ENCODE measurements at regions not wholly inside any gene's neighbourhood (a gene's known extent, or its start where the extent isn't known, plus 50 kb on each side); places are given as distances from the start of the nearest gene placed in this dataset.

DNA sequence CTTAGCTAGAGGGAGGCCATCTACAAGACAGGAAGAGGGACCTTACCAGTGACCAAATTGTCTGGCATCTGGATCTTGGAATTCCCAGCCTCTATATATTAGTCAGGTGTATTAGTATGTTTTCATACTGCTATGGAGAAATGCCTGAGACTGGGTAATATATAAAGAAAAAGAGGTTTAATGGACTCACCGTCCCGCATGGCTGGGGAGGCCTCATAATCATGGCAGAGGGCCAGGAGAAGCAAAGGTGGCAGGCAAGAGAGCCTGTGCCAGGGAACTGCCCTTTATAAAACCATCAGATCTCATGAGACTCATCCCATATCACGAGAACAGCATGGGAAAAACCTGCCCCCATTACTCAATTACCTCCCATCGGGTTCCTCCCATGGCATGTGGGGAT lies 500.2 kb downstream of the SHISA9 start:
- TF ChIP-seq, protein P1, sequence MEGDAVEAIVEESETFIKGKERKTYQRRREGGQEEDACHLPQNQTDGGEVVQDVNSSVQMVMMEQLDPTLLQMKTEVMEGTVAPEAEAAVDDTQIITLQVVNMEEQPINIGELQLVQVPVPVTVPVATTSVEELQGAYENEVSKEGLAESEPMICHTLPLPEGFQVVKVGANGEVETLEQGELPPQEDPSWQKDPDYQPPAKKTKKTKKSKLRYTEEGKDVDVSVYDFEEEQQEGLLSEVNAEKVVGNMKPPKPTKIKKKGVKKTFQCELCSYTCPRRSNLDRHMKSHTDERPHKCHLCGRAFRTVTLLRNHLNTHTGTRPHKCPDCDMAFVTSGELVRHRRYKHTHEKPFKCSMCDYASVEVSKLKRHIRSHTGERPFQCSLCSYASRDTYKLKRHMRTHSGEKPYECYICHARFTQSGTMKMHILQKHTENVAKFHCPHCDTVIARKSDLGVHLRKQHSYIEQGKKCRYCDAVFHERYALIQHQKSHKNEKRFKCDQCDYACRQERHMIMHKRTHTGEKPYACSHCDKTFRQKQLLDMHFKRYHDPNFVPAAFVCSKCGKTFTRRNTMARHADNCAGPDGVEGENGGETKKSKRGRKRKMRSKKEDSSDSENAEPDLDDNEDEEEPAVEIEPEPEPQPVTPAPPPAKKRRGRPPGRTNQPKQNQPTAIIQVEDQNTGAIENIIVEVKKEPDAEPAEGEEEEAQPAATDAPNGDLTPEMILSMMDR (IDR thresholded peaks at IDR 0.05; ENCODE audit: poor library complexity) = no peak
- no peak for TF ChIP-seq EZH2 (IDR thresholded peaks at IDR 0.05; ENCODE audit: borderline replicate concordance)
- TF ChIP-seq EZH2phosphoT487 (IDR thresholded peaks at IDR 0.05; ENCODE audit: low read depth, severe bottlenecking, unreplicated experiment) = no peak

Measured in hepatocyte (in vitro differentiated cells).